NCI-H1417 treated with DMSO at 0.1 percent for 48 hours (cell line): ENCODE measurements at regions not wholly inside any gene's neighbourhood (a gene's known extent, or its start where the extent isn't known, plus 50 kb on each side); places are given as distances from the start of the nearest gene placed in this dataset.

ENCODE experiments used
- DNase-seq: peaks from one replicate; lab custom pipeline; 2025; lab: John Stamatoyannopoulos, UW

DNA sequence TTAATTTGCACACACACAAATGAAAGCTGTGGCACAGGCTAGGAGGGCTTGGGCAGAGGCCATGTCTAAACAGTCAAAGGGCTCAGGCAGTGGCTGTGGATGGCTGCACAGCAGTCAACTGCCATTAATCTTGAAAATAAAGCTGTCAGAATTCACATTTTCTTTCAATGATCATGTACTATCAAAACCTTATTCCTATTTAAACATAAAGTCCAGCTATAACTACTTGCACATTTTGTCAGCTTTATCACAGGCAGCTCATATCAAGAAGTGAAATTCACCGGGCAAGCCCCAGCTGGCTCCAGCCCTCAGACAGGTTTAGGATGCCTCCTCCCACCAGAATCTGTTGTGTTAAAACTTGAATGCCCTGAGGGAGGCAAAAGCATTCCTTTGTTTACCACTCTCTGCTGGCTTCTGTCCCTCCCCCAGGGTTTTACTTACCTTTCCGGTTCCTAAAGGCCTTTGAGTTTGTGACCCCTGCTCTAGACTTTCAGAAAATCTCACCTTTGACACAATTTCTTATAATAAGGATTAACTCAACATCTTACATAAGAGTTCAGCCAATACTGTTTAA, 54.9 kb upstream of the GRAMD2B start:
- DNase-seq = no peak

DNA sequence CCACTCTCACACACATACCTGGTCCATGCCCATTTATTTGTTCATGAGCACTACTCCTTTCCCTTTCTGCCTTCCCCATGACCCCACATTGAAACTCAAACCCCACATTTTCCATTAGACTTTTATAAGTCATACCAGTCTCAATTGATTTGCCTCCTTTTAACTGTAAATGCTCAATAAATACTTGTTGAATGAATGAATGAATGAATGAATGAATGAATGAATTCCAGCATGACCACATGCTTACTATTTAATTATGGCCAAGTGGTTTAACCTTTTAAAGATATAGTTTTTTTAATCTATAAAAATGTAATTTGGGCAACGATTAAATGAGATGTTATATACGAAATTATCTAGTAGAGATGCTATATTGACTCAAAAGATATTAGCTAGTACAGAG, 54.1 kb upstream of the GRAMD2B start:
- DNase-seq = no peak

DNA sequence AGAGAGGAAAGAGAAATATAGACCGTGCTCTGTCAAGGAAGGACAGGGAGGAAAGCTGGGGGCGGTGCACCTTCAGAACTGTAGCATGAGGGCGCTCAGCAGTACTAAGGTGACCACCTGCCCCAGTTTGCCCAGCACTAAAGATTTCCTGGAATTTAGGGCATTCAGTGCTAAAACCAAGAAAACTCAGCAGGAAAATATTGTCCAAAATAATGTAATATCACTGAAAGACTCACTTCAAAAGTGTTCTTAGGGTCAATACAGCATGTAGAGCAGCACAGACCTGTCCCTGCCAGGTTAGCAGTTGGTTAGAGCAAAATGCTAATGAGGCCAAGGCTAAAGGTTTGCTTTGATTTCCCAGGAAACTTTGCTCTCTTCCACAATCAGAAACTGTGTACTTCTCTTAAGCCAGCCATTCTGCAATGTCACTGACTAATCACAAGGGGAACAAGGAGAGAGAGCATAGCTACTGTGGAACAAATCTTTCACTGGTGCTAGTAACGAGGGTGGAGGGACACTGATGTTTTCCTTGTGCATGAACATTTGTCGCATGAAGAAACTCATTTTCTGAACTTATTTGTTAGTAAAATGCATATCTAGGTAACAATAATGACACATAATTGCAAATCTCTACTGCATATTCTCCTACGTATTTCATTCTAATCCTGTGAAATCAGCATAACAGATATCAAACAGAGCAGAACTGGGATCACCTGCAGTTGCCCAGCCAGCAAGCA, 53.0 kb upstream of the GRAMD2B start:
- DNase-seq = no peak

DNA sequence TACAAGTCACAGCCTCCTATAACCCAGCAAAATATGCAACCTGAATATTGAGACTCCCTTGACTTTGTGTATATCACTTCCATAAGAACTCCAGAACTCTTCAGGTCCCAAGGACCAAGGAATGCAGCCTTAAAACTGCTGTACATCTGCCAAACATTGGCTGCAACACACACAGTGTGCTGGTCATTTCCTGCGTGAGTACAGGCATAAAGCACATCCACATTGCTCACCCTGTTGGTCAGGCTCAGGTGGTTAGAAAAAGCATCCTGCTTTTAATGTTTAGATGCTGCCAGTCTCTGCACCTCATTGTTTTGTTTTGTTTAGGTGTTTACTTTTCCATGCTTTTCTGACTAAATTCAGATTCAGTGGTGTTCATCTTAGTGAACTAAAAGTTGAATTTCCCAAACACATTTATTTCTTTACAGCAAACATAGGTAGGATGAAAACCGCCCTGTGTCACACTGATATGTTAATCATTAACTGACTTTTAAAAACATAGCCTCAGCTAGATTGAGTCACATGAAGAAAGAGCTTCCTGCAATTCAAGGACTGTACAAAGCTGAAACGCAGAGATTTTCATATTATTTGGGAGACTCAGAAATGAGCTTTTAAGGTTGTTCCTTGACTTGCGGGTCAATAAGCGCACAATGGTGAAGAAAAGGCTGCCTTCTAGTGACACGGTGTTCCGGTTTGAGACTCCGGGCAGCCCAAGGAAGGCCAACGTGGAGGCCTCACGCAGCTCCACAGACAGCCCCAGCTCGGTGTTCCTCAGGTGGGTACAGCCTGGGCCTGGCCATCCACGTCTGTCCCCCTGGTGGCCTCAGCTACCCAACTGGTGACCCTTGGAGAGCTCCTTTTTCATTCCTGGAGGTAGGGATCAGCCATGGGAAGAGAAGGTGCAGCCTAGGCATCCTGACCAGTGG, 52.2 kb upstream of the GRAMD2B start:
- DNase-seq = no peak

DNA sequence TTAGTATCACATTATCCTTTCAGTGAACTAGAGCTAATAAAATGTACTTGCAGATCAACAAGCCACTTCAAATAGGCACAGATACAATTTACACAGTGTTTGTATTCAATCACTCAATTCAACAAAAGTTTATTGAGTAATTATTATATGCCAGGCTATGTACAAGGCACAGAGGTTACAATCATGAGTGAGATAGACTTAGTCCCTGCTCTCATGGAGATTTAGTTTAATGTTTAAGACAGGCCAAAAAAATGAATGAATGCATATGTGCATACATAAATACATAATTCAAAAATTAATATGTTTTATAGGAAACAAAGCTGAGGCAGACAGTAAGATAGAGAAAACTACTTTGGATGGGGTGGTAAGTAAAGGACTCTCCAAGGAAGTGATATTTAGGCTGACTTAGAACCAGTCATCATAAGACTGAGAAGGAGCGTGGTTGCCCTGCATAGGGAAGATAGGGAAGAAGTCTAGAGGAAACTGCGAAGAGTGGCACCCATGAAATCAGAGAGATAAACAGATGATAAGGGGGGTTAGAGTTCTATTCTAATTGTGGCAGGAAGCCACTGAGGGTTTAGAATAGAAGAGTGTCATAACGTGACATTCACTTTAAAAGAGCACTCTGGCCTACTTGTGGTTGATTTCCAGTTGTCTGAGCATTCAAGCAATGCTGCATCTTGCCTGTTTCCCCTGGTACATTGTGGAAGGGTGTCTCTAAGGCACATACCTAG, 49.7 kb upstream of the GRAMD2B start:
- no peak for DNase-seq
